CD4-positive, alpha-beta memory T cell (primary cell): ENCODE measurements at regions not wholly inside any gene's neighbourhood (a gene's known extent, or its start where the extent isn't known, plus 50 kb on each side); places are given as distances from the start of the nearest gene placed in this dataset.
"Not testable (repeated sequence)": the region's sequence is repeated elsewhere in the genome, so short reads cannot be mapped to it uniquely, and the experiment has no call there.

Experiments used
- CTCF ChIA-PET: fragments of 350-600 bp; sonication (Branson Sonifier 250); formaldehyde crosslinking; loops from one replicate; lab custom pipeline; 2021; ENCODE audit warnings: inconsistent platforms; ENCODE audit not compliant: partially characterized antibody; lab: Charles Lee
- POLR2A ChIA-PET: fragments of 350-600 bp; sonication (Branson Sonifier 250); formaldehyde crosslinking; loops from one replicate; lab custom pipeline; 2021; ENCODE audit not compliant: partially characterized antibody; lab: Charles Lee
- DNase-seq, 5 donors: peaks; one replicate each; pipeline versions ENCODE4 v3.0.0 to v3.0.0-alpha.2; 2020 to 2022; ENCODE audit warnings: mixed read lengths in 1 of 5
- H3K27ac ChIP-seq: one replicate; pipeline ENCODE4 v1.7.0; 2013; ENCODE audit warnings: low read depth, low read length
- H3K27me3 ChIP-seq: 2 replicates; pipeline ENCODE4 v1.7.0; 2013; ENCODE audit warnings: mild to moderate bottlenecking, low read length, moderate library complexity; ENCODE audit not compliant: insufficient read depth
- H3K36me3 ChIP-seq: 2 replicates; pipeline ENCODE4 v1.7.0; 2013; ENCODE audit warnings: mild to moderate bottlenecking, low read length, moderate library complexity; ENCODE audit not compliant: insufficient read depth
- H3K4me1 ChIP-seq: 2 replicates; pipeline ENCODE4 v1.7.0; 2013; ENCODE audit warnings: mild to moderate bottlenecking, low read length, moderate library complexity; ENCODE audit not compliant: insufficient read depth
- H3K4me3 ChIP-seq, 2 donors: one replicate each; pipeline ENCODE4 v1.7.0; 2013; ENCODE audit warnings: low read length in 2 of 2, mild to moderate bottlenecking in 1 of 2
- H3K9me3 ChIP-seq, 2 donors: one replicate each; pipeline ENCODE4 v1.7.0; 2013; ENCODE audit warnings: low read length in 2 of 2, control low read depth in 1 of 2; ENCODE audit not compliant: control insufficient read depth in 1 of 2
- H3K27ac Mint-ChIP-seq, 7 donors: one replicate each; pipeline ENCODE4 v1.8.0; 2020 to 2021; ENCODE audit warnings: mixed read lengths in 7 of 7, mild to moderate bottlenecking in 6 of 7, inconsistent platforms in 3 of 7, moderate library complexity in 3 of 7
- H3K27me3 Mint-ChIP-seq, 2 donors: one replicate each; pipeline ENCODE4 v1.8.0; 2020 to 2021; ENCODE audit warnings: mixed read lengths in 2 of 2
- H3K36me3 Mint-ChIP-seq, 2 donors: one replicate each; pipeline ENCODE4 v1.8.0; 2020 to 2021; ENCODE audit warnings: mixed read lengths in 2 of 2, inconsistent platforms in 1 of 2, mild to moderate bottlenecking in 1 of 2
- H3K4me1 Mint-ChIP-seq, 4 donors: one replicate each; pipeline ENCODE4 v1.8.0; 2020 to 2021; ENCODE audit warnings: mixed read lengths in 4 of 4, mild to moderate bottlenecking in 1 of 4
- H3K4me3 Mint-ChIP-seq, 8 donors: one replicate each; pipeline ENCODE4 v1.8.0; 2020 to 2021; ENCODE audit warnings: mixed read lengths in 8 of 8, mild to moderate bottlenecking in 7 of 8, moderate library complexity in 6 of 8, inconsistent platforms in 3 of 8
- H3K9me3 Mint-ChIP-seq, 8 donors: one replicate each; pipeline ENCODE4 v1.8.0; 2020 to 2021; ENCODE audit warnings: mixed read lengths in 8 of 8, mild to moderate bottlenecking in 5 of 8, inconsistent platforms in 3 of 8, moderate library complexity in 1 of 8
- intact Hi-C: fragments of 100-400 bp; cut with micrococcal nuclease; formaldehyde crosslinking; loops from one replicate; pipeline ENCODE4 v1.15.1; 2023

DNA sequence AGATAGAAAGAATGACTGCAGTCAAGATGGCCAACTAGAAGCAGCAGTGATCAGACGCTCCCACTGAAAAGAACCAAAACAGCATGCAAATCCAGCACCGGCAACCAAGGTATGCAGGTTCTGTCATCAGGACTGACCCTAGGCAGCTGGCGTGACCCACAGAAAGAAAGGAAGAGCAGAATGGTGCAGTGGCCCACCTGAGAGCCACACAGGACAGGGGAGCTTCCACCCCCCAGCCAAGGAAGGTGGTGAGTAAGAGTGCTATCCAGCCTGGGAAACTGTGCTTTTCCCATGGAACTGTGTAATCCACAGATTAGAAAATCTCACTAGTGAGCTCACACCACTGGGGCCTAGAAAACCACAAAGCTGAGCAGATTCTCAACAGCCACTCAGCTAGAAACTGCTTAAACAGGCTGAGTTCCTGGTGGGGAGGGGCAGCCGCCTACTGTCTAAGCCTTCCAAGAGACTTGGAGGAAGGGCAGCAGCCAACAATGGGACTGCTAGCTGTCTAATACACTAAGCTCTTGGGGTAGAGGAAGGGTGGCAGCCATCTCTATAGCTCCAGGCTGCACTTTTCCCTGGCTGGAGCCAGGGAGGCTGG lies 127.9 kb downstream of the EVA1A start:
- CTCF ChIA-PET: no interaction called here
- Mint-ChIP-seq H3K9me3 (peaks cover 0 to 4% (median 0%) of the 10 kb centered on the region in 8 donors), H3K4me3 (no peak overlapping the region), H3K27ac (no peak overlapping the region), H3K27me3 (peaks cover 9 to 12% of the 10 kb centered on the region in 2 donors), H3K36me3 (no peaks in the 10 kb centered on the region), H3K4me1 (no peaks in the 10 kb centered on the region)
- Histone ChIP-seq H3K36me3 (no peaks in the 10 kb centered on the region), H3K27me3 (no peaks in the 10 kb centered on the region), H3K4me3 (no peak overlapping the region), H3K4me1 (no peaks in the 10 kb centered on the region), H3K27ac (no peak overlapping the region), H3K9me3 (no peaks in the 10 kb centered on the region)
- POLR2A ChIA-PET: no interaction called here
- intact Hi-C loops: no loop called here
- no peak for DNase-seq

DNA sequence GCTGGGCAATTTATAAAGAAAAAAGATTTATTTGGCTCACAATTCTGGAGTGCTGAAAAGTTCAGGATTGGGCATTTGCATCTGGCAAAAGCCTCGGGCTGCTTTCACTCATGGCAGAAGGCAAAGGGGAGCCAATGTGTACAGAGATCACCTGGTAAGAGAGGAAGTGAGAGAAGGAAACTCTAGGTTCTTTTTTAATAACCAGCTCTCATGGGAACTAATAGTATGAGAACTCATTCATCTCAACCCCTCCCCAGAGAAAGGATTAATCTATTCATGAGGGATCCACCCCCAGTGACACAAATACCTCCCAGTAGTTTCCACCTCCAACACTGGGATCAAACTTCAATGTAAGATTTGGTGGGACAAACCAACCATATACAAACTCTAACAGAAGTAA lies 129.0 kb downstream of the EVA1A start:
- H3K27ac ChIP-seq: no peak overlapping the region

DNA sequence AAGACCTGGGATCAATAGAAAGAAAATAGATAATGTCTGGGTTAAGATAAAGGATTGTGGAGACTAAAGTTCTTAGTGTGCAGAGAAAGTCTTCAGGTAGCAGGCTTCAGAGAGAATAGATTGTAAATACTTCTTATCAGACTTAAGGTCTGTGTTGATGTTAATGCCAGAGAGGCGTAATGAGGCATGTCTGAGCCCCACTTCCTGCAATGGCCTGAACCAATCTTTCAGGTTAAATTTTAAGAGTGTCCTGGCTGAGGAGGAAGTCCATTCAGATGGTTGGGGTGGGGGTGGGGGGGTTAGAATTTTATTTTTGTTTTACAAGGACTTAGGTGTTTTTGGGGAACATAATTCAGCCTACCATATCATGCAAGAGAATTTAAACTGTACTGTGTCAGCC lies 129.5 kb downstream of the EVA1A start:
- H3K27me3 ChIP-seq: no peaks in the 10 kb centered on the region
- Mint-ChIP-seq H3K9me3 (peaks cover 0 to 2% (median 0%) of the 10 kb centered on the region in 8 donors), H3K4me3 (no peak overlapping the region), H3K27ac (no peak overlapping the region), H3K4me1 (no peaks in the 10 kb centered on the region), H3K27me3 (peaks cover 13 to 15% of the 10 kb centered on the region in 2 donors), H3K36me3 (no peaks in the 10 kb centered on the region)
- no peaks in the 10 kb centered on the region for H3K36me3 ChIP-seq
- POLR2A ChIA-PET: no interaction called here
- no peak overlapping the region for H3K4me3 ChIP-seq
- intact Hi-C loops: no loop called here
- DNase-seq: no peak
- CTCF ChIA-PET: no interaction called here
- H3K4me1 ChIP-seq: no peaks in the 10 kb centered on the region
- H3K9me3 ChIP-seq: no peaks in the 10 kb centered on the region
- H3K27ac ChIP-seq: no peak overlapping the region

More for the DNA sequence above, 129.0 kb downstream of the EVA1A start:
- Mint-ChIP-seq H3K9me3 (peaks cover 0 to 2% (median 0%) of the 10 kb centered on the region in 8 donors), H3K36me3 (no peaks in the 10 kb centered on the region), H3K27me3 (peaks cover 13 to 15% of the 10 kb centered on the region in 2 donors), H3K27ac (no peak overlapping the region), H3K4me3 (no peak overlapping the region), H3K4me1 (no peaks in the 10 kb centered on the region)
- POLR2A ChIA-PET: no interaction called here
- DNase-seq: no peak
- CTCF ChIA-PET: no interaction called here
- H3K9me3 ChIP-seq: no peaks in the 10 kb centered on the region
- H3K27me3 ChIP-seq: no peaks in the 10 kb centered on the region
- no peaks in the 10 kb centered on the region for H3K36me3 ChIP-seq
- no peaks in the 10 kb centered on the region for H3K4me1 ChIP-seq
- intact Hi-C loops: no loop called here
- H3K4me3 ChIP-seq: no peak overlapping the region

DNA sequence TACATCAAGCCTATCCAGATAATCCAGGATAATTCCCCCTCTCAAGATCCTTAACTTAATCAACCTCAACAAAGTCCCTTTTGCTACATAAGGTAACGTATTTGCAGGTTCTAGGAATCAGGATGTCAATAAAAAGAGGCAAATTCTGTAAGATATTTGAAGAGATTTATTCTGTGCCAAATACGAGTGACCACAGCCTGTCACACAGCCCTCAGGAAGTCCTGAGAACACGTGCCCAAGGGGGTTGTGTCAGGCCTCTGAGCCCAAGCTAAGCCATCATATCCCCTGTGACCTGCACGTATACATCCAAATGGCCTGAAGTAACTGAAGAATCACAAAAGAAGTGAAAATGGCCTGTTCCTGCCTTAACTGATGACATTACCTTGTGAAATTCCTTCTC lies 130.3 kb downstream of the EVA1A start:
- H3K36me3 Mint-ChIP-seq, H3K4me3 ChIP-seq, H3K27me3 ChIP-seq, DNase-seq, H3K9me3 ChIP-seq, H3K9me3 Mint-ChIP-seq, H3K4me1 ChIP-seq, H3K4me1 Mint-ChIP-seq, H3K27ac Mint-ChIP-seq, CTCF ChIA-PET, H3K4me3 Mint-ChIP-seq, POLR2A ChIA-PET, H3K36me3 ChIP-seq, intact Hi-C loops, H3K27ac ChIP-seq: not testable (repeated sequence)
- peaks cover 13 to 16% of the 10 kb centered on the region in 2 donors for H3K27me3 Mint-ChIP-seq

DNA sequence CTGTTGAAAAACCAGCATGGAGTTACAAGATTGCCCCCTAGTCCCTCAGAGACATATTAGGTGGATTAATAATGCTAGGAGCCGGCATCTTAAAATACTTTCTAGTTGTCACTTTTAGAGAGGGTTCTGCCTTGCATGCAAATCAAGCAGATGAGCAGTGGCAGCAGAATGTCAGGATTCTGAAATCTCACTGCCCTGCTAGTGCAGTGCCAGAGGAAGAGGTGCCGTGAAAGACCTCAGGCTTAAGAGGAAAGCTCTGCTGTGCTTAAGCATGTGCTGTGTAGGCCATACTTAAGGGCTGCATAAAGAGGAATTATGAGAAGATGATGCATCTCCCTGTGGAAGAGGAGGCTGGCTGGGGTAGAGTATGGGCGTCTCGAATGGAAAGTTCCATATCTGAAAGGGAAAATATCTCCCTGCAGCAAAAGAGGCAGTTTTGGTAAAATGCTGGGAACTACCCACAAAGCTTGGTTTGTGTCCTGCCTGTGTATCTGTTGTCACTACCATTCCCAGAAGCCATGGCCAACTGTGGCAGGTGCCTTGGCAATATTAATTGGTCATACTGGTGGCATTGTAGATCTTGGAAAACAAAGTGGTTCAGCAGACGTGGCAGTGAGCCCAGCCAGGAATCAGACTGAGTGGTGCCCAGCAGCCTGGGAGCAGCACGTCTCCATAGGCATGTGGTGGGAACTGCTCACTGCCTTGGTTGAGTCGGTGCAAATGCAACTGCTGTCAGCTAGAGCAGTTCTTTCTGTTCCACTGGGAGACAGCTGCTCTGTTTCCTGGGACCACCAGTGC lies 131.9 kb downstream of the EVA1A start:
- DNase-seq: no peak
- H3K4me1 Mint-ChIP-seq: no peaks in the 10 kb centered on the region
- H3K4me3 Mint-ChIP-seq: no peak overlapping the region
- H3K36me3 ChIP-seq: no peaks in the 10 kb centered on the region
- H3K9me3 ChIP-seq: no peaks in the 10 kb centered on the region
- peaks cover 12 to 16% of the 10 kb centered on the region in 2 donors for H3K27me3 Mint-ChIP-seq
- H3K9me3 Mint-ChIP-seq: peaks cover 0 to 2% (median 0%) of the 10 kb centered on the region in 8 donors
- no peaks in the 10 kb centered on the region for H3K27me3 ChIP-seq
- CTCF ChIA-PET: no interaction called here
- no peak overlapping the region for H3K27ac ChIP-seq
- H3K36me3 Mint-ChIP-seq: no peaks in the 10 kb centered on the region
- intact Hi-C loops: no loop called here
- no peaks in the 10 kb centered on the region for H3K4me1 ChIP-seq
- POLR2A ChIA-PET: no interaction called here
- H3K4me3 ChIP-seq: no peak overlapping the region
- H3K27ac Mint-ChIP-seq: no peak overlapping the region

DNA sequence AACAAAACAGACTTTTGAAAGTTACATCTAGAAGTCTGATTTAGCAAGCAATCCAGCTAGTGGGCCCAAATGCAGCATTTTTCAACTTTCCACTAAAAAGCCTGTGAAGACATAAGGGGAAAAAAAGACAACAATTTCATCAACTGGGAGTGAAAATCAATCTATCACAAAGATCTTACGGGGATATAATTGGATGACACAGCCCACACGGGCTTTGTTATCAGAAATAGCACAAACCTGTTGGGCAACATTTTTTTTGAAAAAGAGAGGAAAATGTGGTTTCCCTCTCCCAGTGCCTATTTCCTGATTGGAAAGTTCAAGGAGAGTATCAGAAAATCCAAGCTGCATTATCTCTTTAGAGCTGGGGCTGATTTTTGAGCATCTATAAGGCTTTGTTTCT lies 132.7 kb downstream of the EVA1A start:
- DNase-seq: no peak
- no peaks in the 10 kb centered on the region for H3K27me3 ChIP-seq
- no peaks in the 10 kb centered on the region for H3K36me3 ChIP-seq
- Mint-ChIP-seq H3K27me3 (peaks cover 12 to 18% of the 10 kb centered on the region in 2 donors), H3K4me3 (no peak overlapping the region), H3K36me3 (no peaks in the 10 kb centered on the region), H3K27ac (no peak overlapping the region), H3K9me3 (peaks cover 0 to 2% (median 0%) of the 10 kb centered on the region in 8 donors), H3K4me1 (no peaks in the 10 kb centered on the region)
- intact Hi-C loops: no loop called here
- no peak overlapping the region for H3K27ac ChIP-seq
- POLR2A ChIA-PET: no interaction called here
- no peaks in the 10 kb centered on the region for H3K4me1 ChIP-seq
- H3K4me3 ChIP-seq: no peak overlapping the region
- CTCF ChIA-PET: no interaction called here
- no peaks in the 10 kb centered on the region for H3K9me3 ChIP-seq

DNA sequence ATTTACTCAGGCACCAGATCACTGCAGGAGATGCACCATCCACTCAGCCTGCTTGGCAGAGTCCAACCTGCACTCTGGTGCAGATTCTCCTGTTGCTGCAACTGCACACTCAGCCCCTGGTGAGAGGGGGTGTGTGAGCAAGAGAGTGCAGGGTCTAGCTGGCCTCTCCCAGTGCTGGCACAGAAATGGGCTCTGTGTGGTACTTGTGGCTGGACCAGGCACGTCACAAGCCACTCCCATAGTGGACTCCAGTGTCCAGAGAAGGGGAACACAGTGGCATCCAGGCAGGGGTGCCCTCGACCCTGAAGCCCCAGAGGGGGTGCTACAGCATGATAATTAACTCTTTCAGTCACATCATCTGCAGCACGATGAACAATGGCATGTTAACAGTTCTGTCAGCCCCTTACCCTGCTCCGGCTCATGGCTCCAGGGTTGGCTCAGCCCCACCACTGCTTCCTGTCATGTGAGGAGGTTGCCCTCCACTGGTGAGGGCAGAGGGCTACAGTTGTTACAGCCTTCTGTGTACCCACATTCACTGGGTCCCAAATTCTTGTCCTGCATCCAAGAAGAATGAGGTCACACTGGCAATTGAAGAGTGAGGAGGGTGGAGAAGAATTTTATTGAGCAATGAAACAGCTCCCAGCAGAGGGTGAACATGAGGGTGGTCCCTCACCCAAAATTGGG lies 135.7 kb downstream of the EVA1A start:
- peaks cover 8 to 16% of the 10 kb centered on the region in 2 donors for H3K27me3 Mint-ChIP-seq
- CTCF ChIA-PET: no interaction called here
- Histone ChIP-seq H3K9me3 (no peaks in the 10 kb centered on the region), H3K27ac (no peak overlapping the region), H3K4me3 (no peak overlapping the region), H3K4me1 (no peaks in the 10 kb centered on the region), H3K27me3 (no peaks in the 10 kb centered on the region), H3K36me3 (no peaks in the 10 kb centered on the region)
- no peaks in the 10 kb centered on the region for H3K4me1 Mint-ChIP-seq
- no peak overlapping the region for H3K27ac Mint-ChIP-seq
- no peak overlapping the region for H3K4me3 Mint-ChIP-seq
- POLR2A ChIA-PET: no interaction called here
- H3K36me3 Mint-ChIP-seq: no peaks in the 10 kb centered on the region
- no peak for DNase-seq
- no peaks in the 10 kb centered on the region for H3K9me3 Mint-ChIP-seq
- intact Hi-C loops: no loop called here
